Tibial artery (tissue), 4 donors: ENCODE measurements at regions not wholly inside any gene's neighbourhood (a gene's known extent, or its start where the extent isn't known, plus 50 kb on each side); places are given as distances from the start of the nearest gene placed in this dataset.
"Not testable (repeated sequence)": the region's sequence is repeated elsewhere in the genome, so short reads cannot be mapped to it uniquely, and the experiment has no call there.

Experiments used
- DNase-seq, 2 donors: peaks; one replicate each; pipeline ENCODE4 v3.0.0-alpha.2; 2019
- H3K27ac ChIP-seq, 2 donors: fragments of 200-600 bp; sonication (generic) in 1 of 2; 1 replicate in 1 of 2; 2 replicates in 1 of 2; pipeline ENCODE4 v1.5.1; 2018 to 2019; ENCODE audit warnings: mild to moderate bottlenecking in 1 of 2
- H3K27me3 ChIP-seq, 2 donors: fragments of 200-600 bp; sonication (generic) in 1 of 2; one replicate each; pipeline versions ENCODE4 v1.5.1 to v1.6.0; 2016 to 2019
- H3K36me3 ChIP-seq, 3 donors: fragments of 200-600 bp; sonication (generic) in 2 of 3; one replicate each; pipeline ENCODE4 v1.5.1; 2016 to 2019; ENCODE audit warnings: mild to moderate bottlenecking in 2 of 3
- H3K4me1 ChIP-seq, 4 donors: fragments of 200-600 bp; sonication (generic) in 2 of 4; 1 replicate in 3 of 4; 2 replicates in 1 of 4; pipeline ENCODE4 v1.5.1; 2016 to 2019
- H3K4me3 ChIP-seq, 2 donors: fragments of 200-600 bp; sonication (generic) in 1 of 2; 1 replicate in 1 of 2; 2 replicates in 1 of 2; pipeline ENCODE4 v1.5.1; 2018 to 2019; ENCODE audit warnings: mild to moderate bottlenecking in 2 of 2
- H3K9me3 ChIP-seq, 3 donors: fragments of 200-600 bp; sonication (generic) in 1 of 3; one replicate each; pipeline ENCODE4 v1.5.1; 2016 to 2019
- intact Hi-C: fragments of 100-400 bp; cut with DNase I; formaldehyde crosslinking; loops from one replicate; pipeline ENCODE4 v1.15.0; 2023; ENCODE audit warnings: low total_unique reads
- TF ChIP-seq, protein P1 (sequence below), 2 experiments: fragments of 200-600 bp in 1 of 2; fragments of 450-650 bp in 1 of 2; IDR thresholded peaks; one replicate each; pipeline ENCODE4 v1.5.1; 2017 to 2019; ENCODE audit warnings: antibody characterized with exemption in 2 of 2, mild to moderate bottlenecking in 1 of 2, moderate library complexity in 1 of 2

- H3K27me3 ChIP-seq, result no peaks in the 10 kb centered on the region
Measured at GRCh38 chr10:91090761-91091529, 129.5 kb upstream of the PCGF5 start.

GRCh38 chr10:91091780-91092179 lies 128.7 kb upstream of the PCGF5 start:
- TF ChIP-seq, protein P1, sequence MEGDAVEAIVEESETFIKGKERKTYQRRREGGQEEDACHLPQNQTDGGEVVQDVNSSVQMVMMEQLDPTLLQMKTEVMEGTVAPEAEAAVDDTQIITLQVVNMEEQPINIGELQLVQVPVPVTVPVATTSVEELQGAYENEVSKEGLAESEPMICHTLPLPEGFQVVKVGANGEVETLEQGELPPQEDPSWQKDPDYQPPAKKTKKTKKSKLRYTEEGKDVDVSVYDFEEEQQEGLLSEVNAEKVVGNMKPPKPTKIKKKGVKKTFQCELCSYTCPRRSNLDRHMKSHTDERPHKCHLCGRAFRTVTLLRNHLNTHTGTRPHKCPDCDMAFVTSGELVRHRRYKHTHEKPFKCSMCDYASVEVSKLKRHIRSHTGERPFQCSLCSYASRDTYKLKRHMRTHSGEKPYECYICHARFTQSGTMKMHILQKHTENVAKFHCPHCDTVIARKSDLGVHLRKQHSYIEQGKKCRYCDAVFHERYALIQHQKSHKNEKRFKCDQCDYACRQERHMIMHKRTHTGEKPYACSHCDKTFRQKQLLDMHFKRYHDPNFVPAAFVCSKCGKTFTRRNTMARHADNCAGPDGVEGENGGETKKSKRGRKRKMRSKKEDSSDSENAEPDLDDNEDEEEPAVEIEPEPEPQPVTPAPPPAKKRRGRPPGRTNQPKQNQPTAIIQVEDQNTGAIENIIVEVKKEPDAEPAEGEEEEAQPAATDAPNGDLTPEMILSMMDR (IDR thresholded peaks at IDR 0.05), result no peak
- intact Hi-C loops, result no loop called here
- no peaks in the 10 kb centered on the region for H3K27me3 ChIP-seq

More at GRCh38 chr10:91090761-91091529, 129.5 kb upstream of the PCGF5 start:
- H3K27ac ChIP-seq, result peak overlapping the region; percentile 46 to 69
- H3K4me1 ChIP-seq, result peaks cover 0 to 53% (median 29%) of the 10 kb centered on the region in 4 donors
- no peaks in the 10 kb centered on the region for H3K36me3 ChIP-seq
- H3K4me3 ChIP-seq, result no peak overlapping the region
- H3K9me3 ChIP-seq, result peaks cover 0 to 10% (median 0%) of the 10 kb centered on the region in 3 donors
- TF ChIP-seq, protein P1 (IDR thresholded peaks at IDR 0.05), result peak in 1 of 2 experiments; percentile 5
- no peak for DNase-seq
- intact Hi-C loops, result no loop called here

GRCh38 chr10:91096274-91096673 lies 124.2 kb upstream of the PCGF5 start:
- intact Hi-C loops, result no loop called here
- TF ChIP-seq, protein P1 (IDR thresholded peaks at IDR 0.05), result no peak

More at GRCh38 chr10:91091780-91092179, 128.7 kb upstream of the PCGF5 start:
- Histone ChIP-seq H3K4me3 (no peak overlapping the region), H3K9me3 (peaks cover 0 to 10% (median 0%) of the 10 kb centered on the region in 3 donors), H3K36me3 (no peaks in the 10 kb centered on the region), H3K27ac (peak overlapping the region in 1 of 2 donors; percentile 5), H3K4me1 (peaks cover 0 to 53% (median 29%) of the 10 kb centered on the region in 4 donors)
- DNase-seq, result no peak

DNA sequence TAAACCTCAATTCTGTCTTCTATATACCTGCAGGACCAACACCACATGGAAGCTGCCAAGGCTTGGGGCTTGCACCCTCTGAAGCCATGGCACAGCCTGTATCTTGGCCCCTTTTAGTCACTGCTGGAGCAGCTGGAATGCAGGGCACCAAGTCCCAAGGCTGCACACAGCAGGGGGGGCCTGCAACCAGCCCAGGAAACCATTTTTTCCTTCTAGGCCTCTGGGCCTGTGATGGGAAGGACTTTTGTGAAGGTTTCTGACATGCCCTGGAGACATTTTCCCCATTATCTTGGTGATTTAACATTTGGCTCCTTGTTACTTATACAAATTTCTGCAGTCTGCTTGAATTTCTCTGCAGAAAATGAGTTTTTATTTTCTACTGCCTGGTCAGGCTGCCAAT lies 123.2 kb upstream of the PCGF5 start:
- intact Hi-C loops, result no loop called here
- DNase-seq, result no peak

More at GRCh38 chr10:91096274-91096673, 124.2 kb upstream of the PCGF5 start:
- Histone ChIP-seq H3K27me3 (no peaks in the 10 kb centered on the region), H3K9me3 (peaks cover 0 to 10% (median 0%) of the 10 kb centered on the region in 3 donors), H3K4me3 (no peak overlapping the region), H3K27ac (no peak overlapping the region), H3K4me1 (peaks cover 0 to 20% (median 2%) of the 10 kb centered on the region in 4 donors), H3K36me3 (no peaks in the 10 kb centered on the region)
- no peak for DNase-seq

DNA sequence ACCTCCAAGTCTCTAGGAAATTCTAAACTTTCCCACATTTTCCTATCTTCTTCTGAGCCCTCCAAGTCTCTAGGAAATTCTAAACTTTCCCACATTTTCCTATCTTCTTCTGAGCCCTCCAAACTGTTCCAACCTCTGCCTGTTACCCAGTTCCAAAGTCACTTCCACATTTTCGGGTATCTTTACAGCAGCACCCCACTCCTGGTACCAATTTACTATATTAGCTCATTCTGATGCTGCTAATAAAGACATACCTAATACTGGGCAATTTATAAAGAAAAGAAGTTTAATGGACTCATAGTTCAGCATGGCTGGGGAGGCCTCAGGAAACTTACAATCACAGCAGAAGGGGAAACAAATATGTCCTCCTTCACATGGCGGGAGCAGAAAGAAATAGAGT lies 122.4 kb upstream of the PCGF5 start:
- DNase-seq, H3K36me3 ChIP-seq, H3K4me3 ChIP-seq, H3K27me3 ChIP-seq, intact Hi-C loops, H3K27ac ChIP-seq: not testable (repeated sequence)
- Histone ChIP-seq H3K9me3 (peaks cover 0 to 10% (median 0%) of the 10 kb centered on the region in 3 donors), H3K4me1 (peaks cover 0 to 22% (median 1%) of the 10 kb centered on the region in 4 donors)

More for the DNA sequence above, 123.2 kb upstream of the PCGF5 start:
- H3K4me1 ChIP-seq, result peaks cover 0 to 20% (median 1%) of the 10 kb centered on the region in 4 donors
- H3K9me3 ChIP-seq, result peaks cover 0 to 10% (median 0%) of the 10 kb centered on the region in 3 donors
- H3K4me3 ChIP-seq, result no peak overlapping the region
- H3K27me3 ChIP-seq, result no peaks in the 10 kb centered on the region
- no peaks in the 10 kb centered on the region for H3K36me3 ChIP-seq
- TF ChIP-seq, protein P1 (IDR thresholded peaks at IDR 0.05), result no peak
- no peak overlapping the region for H3K27ac ChIP-seq
